Osteocyte (in vitro differentiated cells): ENCODE measurements at regions not wholly inside any gene's neighbourhood (a gene's known extent, or its start where the extent isn't known, plus 50 kb on each side); places are given as distances from the start of the nearest gene placed in this dataset.

Experiments
- DNase-seq: peaks from one replicate; pipeline ENCODE4 v3.0.0; 2021; ENCODE audit warnings: mixed read lengths; ENCODE audit not compliant: unreplicated experiment; ENCODE audit errors: extremely low spot score
- H3K27ac Mint-ChIP-seq: one replicate; pipeline ENCODE4 v1.8.0; 2021; ENCODE audit warnings: mild to moderate bottlenecking, mixed read lengths; ENCODE audit not compliant: unreplicated experiment
- H3K27me3 Mint-ChIP-seq: one replicate; pipeline ENCODE4 v1.8.0; 2021; ENCODE audit warnings: mixed read lengths; ENCODE audit not compliant: unreplicated experiment
- H3K36me3 Mint-ChIP-seq: one replicate; pipeline ENCODE4 v1.8.0; 2021; ENCODE audit warnings: mixed read lengths; ENCODE audit not compliant: unreplicated experiment
- H3K4me1 Mint-ChIP-seq: one replicate; pipeline ENCODE4 v1.8.0; 2021; ENCODE audit warnings: mixed read lengths; ENCODE audit not compliant: unreplicated experiment
- H3K4me3 Mint-ChIP-seq: one replicate; pipeline ENCODE4 v1.8.0; 2021; ENCODE audit warnings: mild to moderate bottlenecking, moderate library complexity, mixed read lengths; ENCODE audit not compliant: unreplicated experiment
- H3K9me3 Mint-ChIP-seq: one replicate; pipeline ENCODE4 v1.8.0; 2021; ENCODE audit warnings: mixed read lengths; ENCODE audit not compliant: unreplicated experiment
- TF ChIP-seq, protein P1 (sequence below): fragments of 200-600 bp; sonication (generic); IDR thresholded peaks from 2 replicates; pipeline ENCODE4 v1.5.0; 2021; ENCODE audit warnings: antibody characterized with exemption, mild to moderate bottlenecking, moderate library complexity

DNA sequence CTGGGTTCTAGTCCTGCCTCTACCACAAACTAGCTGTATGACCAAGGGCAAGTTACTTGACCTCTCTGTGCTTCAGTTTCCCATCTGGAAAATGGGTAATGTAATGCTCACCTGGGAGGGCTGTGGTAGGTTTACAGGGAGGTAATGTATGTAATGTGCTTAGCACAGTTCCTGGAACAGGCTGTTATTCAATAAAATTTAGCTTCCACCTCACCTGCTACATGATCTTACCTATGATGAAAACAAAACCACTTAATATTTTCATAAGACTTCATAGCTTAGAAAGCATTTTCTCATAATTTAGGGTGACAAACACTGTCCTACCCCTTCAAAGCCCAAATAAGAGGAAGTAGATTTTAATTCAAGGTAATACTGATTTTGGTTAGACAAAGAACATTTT is 530.6 kb downstream of the FUT8 start:
- no peaks in the 10 kb centered on the region for H3K4me1 Mint-ChIP-seq
- H3K27me3 Mint-ChIP-seq, result no peaks in the 10 kb centered on the region
- TF ChIP-seq, protein P1, sequence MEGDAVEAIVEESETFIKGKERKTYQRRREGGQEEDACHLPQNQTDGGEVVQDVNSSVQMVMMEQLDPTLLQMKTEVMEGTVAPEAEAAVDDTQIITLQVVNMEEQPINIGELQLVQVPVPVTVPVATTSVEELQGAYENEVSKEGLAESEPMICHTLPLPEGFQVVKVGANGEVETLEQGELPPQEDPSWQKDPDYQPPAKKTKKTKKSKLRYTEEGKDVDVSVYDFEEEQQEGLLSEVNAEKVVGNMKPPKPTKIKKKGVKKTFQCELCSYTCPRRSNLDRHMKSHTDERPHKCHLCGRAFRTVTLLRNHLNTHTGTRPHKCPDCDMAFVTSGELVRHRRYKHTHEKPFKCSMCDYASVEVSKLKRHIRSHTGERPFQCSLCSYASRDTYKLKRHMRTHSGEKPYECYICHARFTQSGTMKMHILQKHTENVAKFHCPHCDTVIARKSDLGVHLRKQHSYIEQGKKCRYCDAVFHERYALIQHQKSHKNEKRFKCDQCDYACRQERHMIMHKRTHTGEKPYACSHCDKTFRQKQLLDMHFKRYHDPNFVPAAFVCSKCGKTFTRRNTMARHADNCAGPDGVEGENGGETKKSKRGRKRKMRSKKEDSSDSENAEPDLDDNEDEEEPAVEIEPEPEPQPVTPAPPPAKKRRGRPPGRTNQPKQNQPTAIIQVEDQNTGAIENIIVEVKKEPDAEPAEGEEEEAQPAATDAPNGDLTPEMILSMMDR, result no peak
- no peak overlapping the region for H3K27ac Mint-ChIP-seq
- DNase-seq, result no peak
- H3K4me3 Mint-ChIP-seq, result no peak overlapping the region
- no peaks in the 10 kb centered on the region for H3K9me3 Mint-ChIP-seq
- H3K36me3 Mint-ChIP-seq, result no peaks in the 10 kb centered on the region

DNA sequence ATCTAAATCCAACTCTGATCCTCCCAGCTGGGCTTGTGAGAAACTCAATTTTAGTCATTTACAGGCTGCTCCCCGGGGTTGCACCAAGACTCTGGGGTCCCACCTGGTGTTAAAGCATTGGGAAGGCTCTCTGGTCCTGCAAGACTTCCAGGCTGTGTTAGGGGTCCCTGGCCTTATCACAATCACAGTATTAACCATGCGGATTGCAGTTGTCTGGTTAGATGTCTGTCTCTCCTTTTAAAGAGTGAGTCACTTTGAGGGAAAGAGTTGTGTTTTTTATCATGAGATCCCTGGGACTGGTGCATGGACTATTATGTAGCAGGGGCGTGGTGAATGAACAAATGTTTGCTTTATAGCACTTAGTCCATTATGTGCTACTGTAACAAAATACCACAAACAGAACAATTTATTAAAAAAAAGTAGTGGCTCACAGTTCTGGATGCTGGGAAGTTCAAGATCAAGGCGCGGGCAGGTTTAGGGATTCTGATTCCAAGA is 531.4 kb downstream of the FUT8 start:
- Mint-ChIP-seq H3K4me3 (no peak overlapping the region), H3K36me3 (no peaks in the 10 kb centered on the region), H3K9me3 (no peaks in the 10 kb centered on the region), H3K27ac (no peak overlapping the region), H3K4me1 (no peaks in the 10 kb centered on the region), H3K27me3 (no peaks in the 10 kb centered on the region)
- DNase-seq, result no peak
- TF ChIP-seq, protein P1, result no peak

DNA sequence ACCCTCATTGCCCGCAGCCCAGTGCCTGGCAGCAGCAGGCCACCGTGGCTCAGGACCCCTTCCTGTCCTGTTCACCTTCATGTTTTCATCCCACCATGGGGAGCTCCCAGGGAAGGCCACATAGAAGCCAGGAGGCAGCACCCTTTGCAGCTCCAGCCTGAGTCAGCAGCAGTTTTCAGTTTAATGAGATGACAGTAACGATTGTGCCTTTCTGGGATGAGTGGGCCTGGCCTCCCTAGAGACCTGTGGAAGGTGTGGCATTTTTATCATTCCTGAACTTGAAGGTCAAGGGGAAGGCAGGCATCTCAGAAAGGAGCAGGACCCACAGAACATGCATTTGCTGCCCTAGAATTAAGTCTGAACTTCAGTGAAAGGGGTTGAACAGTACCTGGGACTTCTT is 532.8 kb downstream of the FUT8 start:
- no peak for DNase-seq
- H3K27me3 Mint-ChIP-seq, result no peaks in the 10 kb centered on the region
- H3K4me3 Mint-ChIP-seq, result no peak overlapping the region
- no peaks in the 10 kb centered on the region for H3K36me3 Mint-ChIP-seq
- TF ChIP-seq, protein P1, result no peak
- H3K27ac Mint-ChIP-seq, result no peak overlapping the region
- H3K4me1 Mint-ChIP-seq, result no peaks in the 10 kb centered on the region
- no peaks in the 10 kb centered on the region for H3K9me3 Mint-ChIP-seq

DNA sequence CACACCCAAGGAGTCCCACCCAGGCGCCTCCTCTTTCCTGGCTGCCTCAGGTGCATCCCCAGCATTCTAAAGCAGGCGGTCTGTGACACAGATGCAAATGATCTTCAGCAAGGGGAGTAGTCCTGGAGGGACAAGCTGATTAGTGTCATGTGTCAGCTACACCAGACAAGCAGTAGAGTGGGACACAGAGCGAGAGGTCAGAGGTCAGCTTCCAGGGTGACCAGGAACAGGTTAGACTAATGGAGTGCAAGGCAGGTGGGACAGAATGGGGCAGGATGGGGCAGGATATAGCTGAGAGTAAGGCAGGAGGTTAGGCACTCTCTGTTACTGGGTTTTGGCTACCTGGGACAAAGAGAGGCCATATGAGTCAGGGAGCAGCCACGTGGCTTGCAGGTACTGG is 534.0 kb downstream of the FUT8 start:
- H3K27me3 Mint-ChIP-seq, result no peaks in the 10 kb centered on the region
- H3K36me3 Mint-ChIP-seq, result no peaks in the 10 kb centered on the region
- H3K4me1 Mint-ChIP-seq, result no peaks in the 10 kb centered on the region
- no peak overlapping the region for H3K27ac Mint-ChIP-seq
- H3K9me3 Mint-ChIP-seq, result no peaks in the 10 kb centered on the region
- DNase-seq, result no peak
- no peak overlapping the region for H3K4me3 Mint-ChIP-seq
- TF ChIP-seq, protein P1, result no peak

DNA sequence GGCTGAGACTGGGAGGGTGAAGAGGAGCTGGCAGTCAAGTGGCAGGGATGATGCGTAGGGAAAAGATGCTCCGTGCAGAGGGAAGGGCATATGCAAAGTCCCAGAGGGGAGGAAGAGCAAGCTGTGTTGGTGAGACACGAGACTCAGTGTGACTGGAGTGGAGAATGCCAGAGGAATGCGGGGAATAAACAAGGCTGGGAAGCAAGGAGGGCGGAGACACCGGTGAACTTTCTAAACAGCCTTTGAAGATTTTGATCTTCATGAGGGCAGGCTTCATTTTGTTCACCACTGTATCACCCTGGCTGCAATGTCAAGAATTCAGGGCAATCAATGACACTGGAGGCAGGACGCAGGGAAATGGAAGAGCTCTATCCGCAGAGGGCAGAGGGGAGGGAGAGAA is 535.8 kb downstream of the FUT8 start:
- H3K27ac Mint-ChIP-seq, result no peak overlapping the region
- no peaks in the 10 kb centered on the region for H3K9me3 Mint-ChIP-seq
- no peak for DNase-seq
- TF ChIP-seq, protein P1, result no peak
- H3K36me3 Mint-ChIP-seq, result no peaks in the 10 kb centered on the region
- peaks cover 2% of the 10 kb centered on the region for H3K27me3 Mint-ChIP-seq
- no peaks in the 10 kb centered on the region for H3K4me1 Mint-ChIP-seq
- no peak overlapping the region for H3K4me3 Mint-ChIP-seq
